Stimulated activated naive CD8-positive, alpha-beta T cell treated with anti-CD3 and anti-CD28 coated beads, Interleukin-15, amount 100 ng/mL, for 72 hours (primary cell): ENCODE measurements at regions not wholly inside any gene's neighbourhood (a gene's known extent, or its start where the extent isn't known, plus 50 kb on each side); places are given as distances from the start of the nearest gene placed in this dataset.
A peak's percentile ranks its signal among the peaks of the same experiment; 100 is the strongest.

ENCODE experiments used
- ATAC-seq: fragments of 150-1000 bp; cut with Tn5 transposase; 2 replicates; pipeline ENCODE4 v1.10.0; 2021; ENCODE audit warnings: mild to moderate bottlenecking, moderate library complexity
- DNase-seq, 2 donors: peaks; one replicate each; pipeline ENCODE4 v3.0.0; 2021 to 2022
- H3K27ac Mint-ChIP-seq, 2 donors: one replicate each; pipeline ENCODE4 v1.8.0; 2022; ENCODE audit warnings: mild to moderate bottlenecking in 2 of 2, mixed read lengths in 2 of 2, moderate library complexity in 2 of 2
- H3K27me3 Mint-ChIP-seq: one replicate; pipeline ENCODE4 v1.8.0; 2022; ENCODE audit warnings: mixed read lengths
- H3K4me1 Mint-ChIP-seq: one replicate; pipeline ENCODE4 v1.8.0; 2022; ENCODE audit warnings: mild to moderate bottlenecking, mixed read lengths
- H3K4me3 Mint-ChIP-seq, 2 donors: one replicate each; pipeline ENCODE4 v1.8.0; 2022; ENCODE audit warnings: mild to moderate bottlenecking in 2 of 2, mixed read lengths in 2 of 2, moderate library complexity in 1 of 2
- H3K9me3 Mint-ChIP-seq, 2 donors: one replicate each; pipeline ENCODE4 v1.8.0; 2022; ENCODE audit warnings: mixed read lengths in 2 of 2

DNA sequence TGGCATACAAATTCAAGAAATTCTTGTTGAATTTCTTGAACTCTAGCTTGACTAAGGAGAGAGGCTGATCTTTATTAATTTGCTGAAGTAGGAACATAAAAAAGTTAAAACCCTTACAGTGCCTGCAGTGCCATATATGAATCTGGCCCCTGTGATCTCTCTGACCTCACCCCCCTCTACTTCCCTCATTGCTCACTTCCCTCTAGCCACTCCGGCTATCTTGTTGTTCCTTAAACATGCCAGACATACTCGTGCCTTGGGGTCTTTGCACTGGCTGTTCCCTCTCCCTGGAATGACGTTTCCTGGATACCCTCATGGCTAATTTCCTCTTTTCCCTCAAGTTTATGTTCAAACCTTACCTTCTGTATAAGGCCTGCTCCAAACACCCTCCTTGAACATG is 246.3 kb upstream of the SIX2 start:
- no peak for ATAC-seq
- DNase-seq: no peak
- Mint-ChIP-seq H3K9me3 (no peaks in the 10 kb centered on the region), H3K4me3 (no peak overlapping the region), H3K27me3 (peaks cover 11% of the 10 kb centered on the region), H3K4me1 (no peaks in the 10 kb centered on the region), H3K27ac (no peak overlapping the region)

- Mint-ChIP-seq H3K27me3 (peaks cover 11% of the 10 kb centered on the region), H3K9me3 (no peaks in the 10 kb centered on the region), H3K4me1 (no peaks in the 10 kb centered on the region), H3K27ac (no peak overlapping the region), H3K4me3 (no peak overlapping the region)
- no peak for DNase-seq
- ATAC-seq: no peak
Measured at GRCh38 chr2:45254025-45254424, 244.8 kb upstream of the SIX2 start.

DNA sequence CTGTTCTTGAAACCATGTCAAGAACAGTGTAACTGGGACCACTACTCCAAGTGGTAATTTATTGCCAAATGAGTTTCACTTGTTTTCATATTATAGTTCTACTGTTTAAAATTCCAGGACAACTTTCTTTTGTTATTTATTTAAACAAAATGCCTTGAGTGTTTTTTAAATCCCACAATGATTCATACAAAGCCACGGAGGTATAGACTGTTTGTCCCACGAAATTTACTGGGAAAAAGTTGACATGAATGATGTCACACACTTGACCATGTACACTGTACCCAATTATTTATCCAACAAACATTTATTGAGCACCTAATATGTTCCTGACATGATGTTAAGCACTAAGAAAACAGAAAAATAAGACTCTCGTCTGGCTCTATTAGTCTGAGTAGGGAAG is 243.9 kb upstream of the SIX2 start:
- no peak overlapping the region for H3K4me3 Mint-ChIP-seq
- no peaks in the 10 kb centered on the region for H3K9me3 Mint-ChIP-seq
- ATAC-seq (no peak), DNase-seq (no peak)
- H3K27ac Mint-ChIP-seq: no peak overlapping the region
- H3K4me1 Mint-ChIP-seq: no peaks in the 10 kb centered on the region
- peaks cover 11% of the 10 kb centered on the region for H3K27me3 Mint-ChIP-seq

DNA sequence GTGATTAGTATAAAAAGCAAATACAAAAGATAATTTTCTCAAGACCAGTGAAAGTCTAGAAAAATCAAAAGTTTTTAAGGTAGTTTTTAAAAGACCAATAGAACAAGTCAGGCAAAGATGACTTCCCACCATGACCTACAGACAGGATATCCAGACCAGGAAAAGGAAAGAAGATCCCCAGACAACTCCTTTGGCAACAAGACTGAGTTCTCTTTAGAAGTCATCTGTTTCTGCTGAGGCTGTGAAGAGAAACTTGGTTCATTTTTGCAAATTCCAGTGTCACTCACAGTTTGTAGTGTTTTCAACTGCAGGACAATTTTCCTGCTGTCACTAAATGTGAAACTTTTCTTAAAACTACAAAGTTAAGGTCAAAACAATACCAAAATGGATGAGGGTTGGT is 240.9 kb upstream of the SIX2 start:
- no peaks in the 10 kb centered on the region for H3K9me3 Mint-ChIP-seq
- DNase-seq (no peak), ATAC-seq (no peak)
- H3K4me1 Mint-ChIP-seq: no peaks in the 10 kb centered on the region
- H3K27me3 Mint-ChIP-seq: peaks cover 11% of the 10 kb centered on the region
- no peak overlapping the region for H3K27ac Mint-ChIP-seq
- no peak overlapping the region for H3K4me3 Mint-ChIP-seq

DNA sequence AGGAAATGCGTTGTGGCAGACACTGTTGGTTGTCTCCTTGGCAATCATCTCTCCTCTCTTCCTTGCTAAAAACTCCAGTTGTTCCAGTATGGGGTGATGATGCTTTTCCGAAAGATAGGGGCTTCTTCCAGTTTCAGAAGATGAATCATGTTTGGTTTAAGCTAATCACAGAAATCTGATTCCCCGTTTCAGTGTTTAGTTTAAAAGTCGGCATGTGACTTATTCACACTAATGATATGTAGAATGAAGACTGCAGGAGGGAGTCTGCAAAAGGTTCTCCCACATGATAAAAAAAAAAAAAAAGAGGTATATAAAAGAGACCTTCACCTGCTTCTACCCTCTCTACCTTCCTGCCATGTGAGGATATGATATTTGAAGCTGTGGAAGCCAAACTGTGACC is 239.0 kb upstream of the SIX2 start:
- DNase-seq (no peak), ATAC-seq (no peak)
- Mint-ChIP-seq H3K27me3 (peaks cover 11% of the 10 kb centered on the region), H3K4me3 (no peak overlapping the region), H3K27ac (no peak overlapping the region), H3K4me1 (no peaks in the 10 kb centered on the region), H3K9me3 (no peaks in the 10 kb centered on the region)

GRCh38 chr2:45244928-45245327 is 235.7 kb upstream of the SIX2 start:
- no peaks in the 10 kb centered on the region for H3K4me1 Mint-ChIP-seq
- ATAC-seq: no peak
- no peaks in the 10 kb centered on the region for H3K9me3 Mint-ChIP-seq
- H3K4me3 Mint-ChIP-seq: no peak overlapping the region
- H3K27me3 Mint-ChIP-seq: peaks cover 8% of the 10 kb centered on the region
- no peak for DNase-seq
- H3K27ac Mint-ChIP-seq: no peak overlapping the region

DNA sequence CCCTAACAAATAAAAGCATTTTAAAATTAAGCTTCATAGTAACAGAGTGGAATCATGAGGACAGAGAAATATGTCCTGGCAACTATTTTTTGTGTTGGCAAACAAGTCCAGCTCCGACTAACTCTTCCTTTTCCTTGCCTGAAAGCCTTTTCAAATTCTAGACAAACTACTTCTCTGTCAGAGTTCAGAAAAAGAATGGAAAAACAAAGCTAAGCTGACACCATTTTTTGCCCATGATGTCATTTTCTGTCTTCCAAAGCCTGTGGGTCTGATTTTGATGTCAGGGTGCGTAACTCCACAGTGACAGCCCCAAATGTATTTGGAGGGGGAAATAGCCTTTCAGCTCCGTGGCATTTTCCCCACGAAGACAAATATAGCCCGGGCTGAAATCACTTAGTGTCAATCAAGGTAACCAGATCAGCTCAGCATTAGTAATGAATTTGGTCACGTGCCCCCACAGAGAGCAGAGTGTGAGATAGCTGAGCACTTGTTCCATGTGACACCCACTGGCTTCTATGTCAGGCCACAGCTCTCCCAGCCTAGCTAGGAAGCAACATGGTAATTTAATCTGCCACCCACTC is 233.0 kb upstream of the SIX2 start:
- peaks cover 9% of the 10 kb centered on the region for H3K4me1 Mint-ChIP-seq
- no peak overlapping the region for H3K4me3 Mint-ChIP-seq
- H3K27ac Mint-ChIP-seq: no peak overlapping the region
- ATAC-seq: no peak
- peaks cover 17% of the 10 kb centered on the region for H3K27me3 Mint-ChIP-seq
- no peak for DNase-seq
- H3K9me3 Mint-ChIP-seq: no peaks in the 10 kb centered on the region

GRCh38 chr2:45241061-45241561 is 231.9 kb upstream of the SIX2 start:
- no peak for DNase-seq
- no peaks in the 10 kb centered on the region for H3K9me3 Mint-ChIP-seq
- H3K4me1 Mint-ChIP-seq: peaks cover 9% of the 10 kb centered on the region
- no peak overlapping the region for H3K4me3 Mint-ChIP-seq
- no peak overlapping the region for H3K27ac Mint-ChIP-seq
- peaks cover 28% of the 10 kb centered on the region for H3K27me3 Mint-ChIP-seq
- ATAC-seq: no peak

DNA sequence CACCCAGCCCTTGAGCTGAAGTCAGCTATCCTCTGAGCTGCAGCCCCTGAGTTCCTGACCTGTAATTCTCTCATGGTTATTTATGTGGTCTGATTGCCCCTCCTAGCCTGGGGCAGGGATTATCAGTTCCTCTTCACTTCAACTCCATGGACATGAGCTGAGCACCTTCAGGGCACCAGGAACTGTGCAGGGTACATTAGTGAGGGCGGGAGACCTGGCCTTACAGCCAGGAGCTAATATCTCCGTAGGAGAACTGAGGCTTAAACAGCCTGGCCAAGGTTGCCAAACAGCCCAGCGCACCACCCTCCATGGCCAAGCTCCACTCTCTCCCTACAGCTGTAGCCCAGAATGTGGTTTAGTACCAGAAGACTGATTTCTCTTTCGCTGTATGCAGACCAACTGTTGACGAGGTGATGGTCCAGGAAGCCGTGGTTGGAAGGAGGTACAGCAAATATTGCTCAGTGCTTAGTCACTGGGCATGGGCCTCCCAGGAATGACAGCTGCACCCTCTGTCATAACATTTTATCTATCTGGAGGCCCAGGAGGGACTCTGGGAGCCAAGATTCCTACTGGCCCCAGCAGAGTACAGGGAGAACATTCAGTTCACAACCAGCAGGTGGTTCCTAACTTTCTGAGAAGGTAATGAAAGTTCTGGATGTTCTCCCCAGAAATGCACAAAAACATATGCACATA is 228.7 kb upstream of the SIX2 start:
- H3K27me3 Mint-ChIP-seq: peaks cover 32% of the 10 kb centered on the region
- peak in 1 of 2 donors; percentile 19 for DNase-seq
- H3K4me3 Mint-ChIP-seq: no peak overlapping the region
- peak; percentile 79 for ATAC-seq
- H3K4me1 Mint-ChIP-seq: peaks cover 9% of the 10 kb centered on the region
- no peak overlapping the region for H3K27ac Mint-ChIP-seq
- H3K9me3 Mint-ChIP-seq: no peaks in the 10 kb centered on the region

DNA sequence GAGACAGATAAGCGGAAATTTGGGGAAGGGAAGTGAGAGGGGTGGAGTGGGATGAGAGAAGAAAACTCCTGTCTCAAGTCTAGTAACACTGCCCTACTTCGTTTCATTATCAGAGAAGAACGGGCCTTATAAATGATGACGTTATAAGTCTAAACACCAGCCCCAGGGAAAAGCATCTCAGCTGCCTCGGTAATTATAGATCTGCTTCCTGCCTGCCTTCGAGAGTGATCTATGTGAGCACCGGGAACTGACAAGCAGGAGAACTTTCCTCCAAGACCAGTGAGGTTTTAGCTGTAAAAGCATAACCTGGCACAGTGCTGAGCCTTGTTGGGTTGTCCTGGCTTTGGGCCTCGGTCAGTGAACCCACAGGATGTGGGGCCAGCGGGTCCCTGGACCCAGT is 227.9 kb upstream of the SIX2 start:
- Mint-ChIP-seq H3K4me3 (no peak overlapping the region), H3K27ac (no peak overlapping the region), H3K27me3 (peaks cover 32% of the 10 kb centered on the region), H3K4me1 (peaks cover 9% of the 10 kb centered on the region), H3K9me3 (no peaks in the 10 kb centered on the region)
- no peak for DNase-seq
- ATAC-seq: no peak

GRCh38 chr2:45236268-45236667 is 227.0 kb upstream of the SIX2 start:
- ATAC-seq (no peak), DNase-seq (no peak)
- H3K4me1 Mint-ChIP-seq: peaks cover 9% of the 10 kb centered on the region
- peaks cover 27% of the 10 kb centered on the region for H3K27me3 Mint-ChIP-seq
- no peak overlapping the region for H3K27ac Mint-ChIP-seq
- no peaks in the 10 kb centered on the region for H3K9me3 Mint-ChIP-seq
- H3K4me3 Mint-ChIP-seq: no peak overlapping the region

DNA sequence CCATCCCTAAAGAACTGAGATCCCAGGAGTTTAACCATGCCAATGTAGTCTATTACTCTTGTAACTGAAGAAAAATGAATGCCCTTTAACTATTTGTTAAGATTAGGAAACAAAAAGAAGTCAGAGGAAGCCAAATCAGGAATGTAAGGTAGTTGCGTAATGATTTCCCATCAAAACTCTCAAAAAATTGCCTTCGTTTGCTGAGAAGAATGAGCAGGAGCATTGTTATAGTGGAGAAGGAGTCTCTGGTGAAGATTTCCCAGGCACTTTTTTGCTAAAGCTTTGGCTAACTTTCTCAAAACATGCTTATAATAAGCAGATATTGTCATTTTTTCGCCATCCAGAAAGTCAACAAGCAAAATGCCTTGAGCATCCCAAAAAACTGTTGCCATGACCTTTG is 224.0 kb upstream of the SIX2 start:
- DNase-seq: no peak
- ATAC-seq: no peak
- Mint-ChIP-seq H3K4me1 (peaks cover 9% of the 10 kb centered on the region), H3K4me3 (no peak overlapping the region), H3K27me3 (peaks cover 24% of the 10 kb centered on the region), H3K9me3 (peaks cover 5 to 6% of the 10 kb centered on the region in 2 donors), H3K27ac (no peak overlapping the region)

DNA sequence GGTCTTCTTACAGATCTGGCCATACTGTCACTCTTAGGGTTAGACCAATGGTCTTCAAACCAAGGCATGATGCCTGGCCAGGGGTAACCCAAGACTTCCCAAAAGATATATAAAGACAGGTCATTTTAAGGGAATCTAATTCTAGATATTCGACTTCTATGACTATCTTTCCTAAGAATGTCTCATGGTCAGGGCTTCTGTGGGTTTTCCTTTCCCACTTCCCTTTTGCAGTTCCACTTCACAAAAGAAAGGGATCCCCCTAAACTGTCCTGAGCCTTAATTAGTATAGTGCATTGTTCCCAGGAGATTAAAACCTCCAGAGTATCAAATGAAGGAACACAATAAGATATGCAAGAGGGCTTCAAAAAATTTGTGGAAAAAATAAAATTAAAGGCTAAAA is 223.6 kb upstream of the SIX2 start:
- H3K27ac Mint-ChIP-seq: no peak overlapping the region
- H3K9me3 Mint-ChIP-seq: peaks cover 10 to 11% of the 10 kb centered on the region in 2 donors
- H3K4me3 Mint-ChIP-seq: no peak overlapping the region
- peaks cover 20% of the 10 kb centered on the region for H3K27me3 Mint-ChIP-seq
- ATAC-seq (no peak), DNase-seq (no peak)
- peaks cover 4% of the 10 kb centered on the region for H3K4me1 Mint-ChIP-seq

- no peak for DNase-seq
- peaks cover 16 to 17% of the 10 kb centered on the region in 2 donors for H3K9me3 Mint-ChIP-seq
- H3K4me3 Mint-ChIP-seq: no peak overlapping the region
- no peak overlapping the region for H3K27ac Mint-ChIP-seq
- H3K27me3 Mint-ChIP-seq: peaks cover 11% of the 10 kb centered on the region
- ATAC-seq: no peak
- peaks cover 4% of the 10 kb centered on the region for H3K4me1 Mint-ChIP-seq
Measured at GRCh38 chr2:45229411-45229810, 220.2 kb upstream of the SIX2 start.

DNA sequence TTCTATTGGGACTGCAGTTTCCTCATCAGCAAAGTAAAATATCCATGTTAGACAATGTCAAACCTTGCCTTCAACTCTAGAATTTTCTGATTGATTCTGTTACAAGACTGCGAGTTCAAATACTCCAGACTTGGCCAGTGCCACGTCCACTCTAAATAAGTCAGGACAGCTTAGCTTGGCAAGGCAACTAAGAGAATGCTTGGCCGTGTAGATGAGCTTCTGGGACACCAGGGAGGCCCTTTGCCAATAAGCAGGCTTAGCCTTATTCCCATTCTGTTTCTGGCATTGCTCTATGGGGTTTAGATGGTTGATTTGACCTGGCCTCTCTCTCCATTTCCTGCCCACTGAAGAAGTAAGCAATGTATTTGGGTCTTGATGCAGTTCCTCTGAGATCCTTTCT is 218.1 kb upstream of the SIX2 start:
- no peak for DNase-seq
- Mint-ChIP-seq H3K27me3 (peaks cover 26% of the 10 kb centered on the region), H3K27ac (no peak overlapping the region), H3K4me1 (peaks cover 5% of the 10 kb centered on the region), H3K9me3 (peaks cover 16 to 17% of the 10 kb centered on the region in 2 donors), H3K4me3 (no peak overlapping the region)
- no peak for ATAC-seq

DNA sequence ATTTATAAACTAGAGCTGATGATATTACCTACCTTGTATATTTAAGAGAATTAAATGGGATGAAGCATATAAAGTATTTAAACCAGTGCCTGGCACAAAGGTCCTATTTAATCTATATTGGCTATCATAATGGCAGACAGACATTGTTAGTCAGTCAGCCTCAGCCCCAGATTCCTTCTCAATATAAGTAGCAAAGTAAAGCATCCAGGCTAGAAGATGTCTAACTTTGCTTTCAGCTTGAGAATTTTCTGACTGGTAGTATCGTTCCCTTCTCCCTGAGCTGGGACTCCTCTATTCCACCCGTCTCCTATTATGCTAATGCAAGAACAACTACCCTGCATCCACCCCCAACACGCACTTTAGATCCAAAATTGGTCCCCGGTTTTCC is 215.7 kb upstream of the SIX2 start:
- Mint-ChIP-seq H3K9me3 (peaks cover 13 to 16% of the 10 kb centered on the region in 2 donors), H3K4me3 (no peak overlapping the region), H3K27ac (no peak overlapping the region), H3K4me1 (peaks cover 5% of the 10 kb centered on the region), H3K27me3 (peaks cover 48% of the 10 kb centered on the region)
- ATAC-seq (no peak), DNase-seq (no peak)
